GM12878 (cell line): ENCODE measurements at regions not wholly inside any gene's neighbourhood (a gene's known extent, or its start where the extent isn't known, plus 50 kb on each side); places are given as distances from the start of the nearest gene placed in this dataset.

Source experiments
- EZH2 ChIP-seq: IDR thresholded peaks from 2 replicates; pipeline ENCODE4 v1.6.1; 2012; ENCODE audit warnings: low read depth, mild to moderate bottlenecking, control low read depth, inconsistent platforms, low read length, borderline replicate concordance; ENCODE audit not compliant: control insufficient read depth
- HDAC6 ChIP-seq: fragments of 200-600 bp; sonication (generic); IDR thresholded peaks from one replicate; pipeline ENCODE4 v1.8.0; 2017; ENCODE audit warnings: antibody characterized with exemption; ENCODE audit not compliant: unreplicated experiment
- IRF4 ChIP-seq: IDR thresholded peaks from 2 replicates; pipeline ENCODE4 v1.6.1; 2011; ENCODE audit warnings: low read depth, low read length
- NFIC ChIP-seq: IDR thresholded peaks from 2 replicates; pipeline ENCODE4 v1.6.1; 2012; ENCODE audit warnings: low read depth, mild to moderate bottlenecking, inconsistent platforms, low read length, moderate library complexity
- PAX8 ChIP-seq: fragments of 450-650 bp; IDR thresholded peaks from 2 replicates; pipeline ENCODE4 v1.6.1; 2017; ENCODE audit warnings: mild to moderate bottlenecking, moderate library complexity
- TF ChIP-seq, protein P1 (sequence below): fragments of 450-650 bp; IDR thresholded peaks from 2 replicates; pipeline ENCODE4 v1.6.1; 2017; ENCODE audit warnings: antibody characterized with exemption, mild to moderate bottlenecking, moderate library complexity
- TF ChIP-seq, protein P2 (sequence below), 3 experiments: IDR thresholded peaks in 2 of 3; conservative IDR thresholded peaks in 1 of 3; 2 replicates each; pipeline ENCODE4 v1.5.1; 2011; ENCODE audit warnings: low read depth in 3 of 3, low read length in 3 of 3, mild to moderate bottlenecking in 3 of 3, control low read depth in 2 of 3, moderate library complexity in 2 of 3, inconsistent platforms in 1 of 3, mixed read lengths in 1 of 3; ENCODE audit not compliant: control insufficient read depth in 2 of 3, insufficient read depth in 1 of 3; ENCODE audit errors: extremely low read depth in 1 of 3

DNA sequence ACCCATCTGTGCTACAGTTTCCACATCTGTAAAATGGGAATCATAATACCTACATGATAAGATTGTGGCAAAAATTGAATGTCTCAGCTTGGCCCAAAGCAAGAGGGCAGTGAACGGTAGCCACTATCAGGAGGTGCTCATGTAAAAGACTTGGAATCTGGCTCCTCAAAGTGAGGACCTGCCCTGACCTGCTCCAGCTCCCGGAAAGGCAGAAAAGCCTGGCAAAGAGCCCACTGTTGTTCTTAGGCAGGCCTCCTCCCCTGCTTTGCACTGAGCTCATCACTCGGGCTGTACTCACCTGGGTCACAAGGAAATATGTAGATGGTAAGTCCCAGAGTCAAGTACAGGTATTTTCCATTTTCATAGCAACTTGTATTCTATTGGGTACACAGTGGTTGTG lies 250.7 kb upstream of the TBL1XR1 start:
- no peak for TF ChIP-seq NFIC
- TF ChIP-seq, protein P1, sequence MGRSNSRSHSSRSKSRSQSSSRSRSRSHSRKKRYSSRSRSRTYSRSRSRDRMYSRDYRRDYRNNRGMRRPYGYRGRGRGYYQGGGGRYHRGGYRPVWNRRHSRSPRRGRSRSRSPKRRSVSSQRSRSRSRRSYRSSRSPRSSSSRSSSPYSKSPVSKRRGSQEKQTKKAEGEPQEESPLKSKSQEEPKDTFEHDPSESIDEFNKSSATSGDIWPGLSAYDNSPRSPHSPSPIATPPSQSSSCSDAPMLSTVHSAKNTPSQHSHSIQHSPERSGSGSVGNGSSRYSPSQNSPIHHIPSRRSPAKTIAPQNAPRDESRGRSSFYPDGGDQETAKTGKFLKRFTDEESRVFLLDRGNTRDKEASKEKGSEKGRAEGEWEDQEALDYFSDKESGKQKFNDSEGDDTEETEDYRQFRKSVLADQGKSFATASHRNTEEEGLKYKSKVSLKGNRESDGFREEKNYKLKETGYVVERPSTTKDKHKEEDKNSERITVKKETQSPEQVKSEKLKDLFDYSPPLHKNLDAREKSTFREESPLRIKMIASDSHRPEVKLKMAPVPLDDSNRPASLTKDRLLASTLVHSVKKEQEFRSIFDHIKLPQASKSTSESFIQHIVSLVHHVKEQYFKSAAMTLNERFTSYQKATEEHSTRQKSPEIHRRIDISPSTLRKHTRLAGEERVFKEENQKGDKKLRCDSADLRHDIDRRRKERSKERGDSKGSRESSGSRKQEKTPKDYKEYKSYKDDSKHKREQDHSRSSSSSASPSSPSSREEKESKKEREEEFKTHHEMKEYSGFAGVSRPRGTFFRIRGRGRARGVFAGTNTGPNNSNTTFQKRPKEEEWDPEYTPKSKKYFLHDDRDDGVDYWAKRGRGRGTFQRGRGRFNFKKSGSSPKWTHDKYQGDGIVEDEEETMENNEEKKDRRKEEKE, result no peak
- no peak for TF ChIP-seq EZH2
- TF ChIP-seq HDAC6, result no peak
- TF ChIP-seq, protein P2, sequence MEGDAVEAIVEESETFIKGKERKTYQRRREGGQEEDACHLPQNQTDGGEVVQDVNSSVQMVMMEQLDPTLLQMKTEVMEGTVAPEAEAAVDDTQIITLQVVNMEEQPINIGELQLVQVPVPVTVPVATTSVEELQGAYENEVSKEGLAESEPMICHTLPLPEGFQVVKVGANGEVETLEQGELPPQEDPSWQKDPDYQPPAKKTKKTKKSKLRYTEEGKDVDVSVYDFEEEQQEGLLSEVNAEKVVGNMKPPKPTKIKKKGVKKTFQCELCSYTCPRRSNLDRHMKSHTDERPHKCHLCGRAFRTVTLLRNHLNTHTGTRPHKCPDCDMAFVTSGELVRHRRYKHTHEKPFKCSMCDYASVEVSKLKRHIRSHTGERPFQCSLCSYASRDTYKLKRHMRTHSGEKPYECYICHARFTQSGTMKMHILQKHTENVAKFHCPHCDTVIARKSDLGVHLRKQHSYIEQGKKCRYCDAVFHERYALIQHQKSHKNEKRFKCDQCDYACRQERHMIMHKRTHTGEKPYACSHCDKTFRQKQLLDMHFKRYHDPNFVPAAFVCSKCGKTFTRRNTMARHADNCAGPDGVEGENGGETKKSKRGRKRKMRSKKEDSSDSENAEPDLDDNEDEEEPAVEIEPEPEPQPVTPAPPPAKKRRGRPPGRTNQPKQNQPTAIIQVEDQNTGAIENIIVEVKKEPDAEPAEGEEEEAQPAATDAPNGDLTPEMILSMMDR (IDR thresholded peaks at IDR 0.05 in 2 of 3, conservative IDR thresholded peaks at IDR 0.05 in 1 of 3; ENCODE audit: control insufficient read depth in 2 of 3, extremely low read depth in 1 of 3, insufficient read depth in 1 of 3, low read depth in 3 of 3, low read length in 3 of 3), result no peak
- no peak for TF ChIP-seq IRF4
- TF ChIP-seq PAX8, result no peak
